Thoracic aorta (tissue), 2 donors: ENCODE measurements at regions not wholly inside any gene's neighbourhood (a gene's known extent, or its start where the extent isn't known, plus 50 kb on each side); places are given as distances from the start of the nearest gene placed in this dataset.

Experiments
- ATAC-seq: fragments of 150-250 bp; one replicate; pipeline ENCODE4 v1.8.0; 2017; ENCODE audit warnings: low read depth; ENCODE audit not compliant: insufficient number of reproducible peaks, low FRiP score
- DNase-seq: peaks from one replicate; pipeline ENCODE4 v3.0.0-alpha.2; 2020; ENCODE audit warnings: low spot score
- H3K27ac ChIP-seq, 2 donors: fragments of 200-600 bp; sonication (generic); 1 replicate in 1 of 2; 2 replicates in 1 of 2; pipeline ENCODE4 v1.5.1; 2016; ENCODE audit warnings: mild to moderate bottlenecking in 2 of 2, moderate library complexity in 2 of 2
- H3K27me3 ChIP-seq: fragments of 200-600 bp; sonication (generic); replicated peaks from 2 replicates; pipeline ENCODE4 v1.6.0; 2016; ENCODE audit warnings: mild to moderate bottlenecking; ENCODE audit not compliant: insufficient read depth
- H3K36me3 ChIP-seq: fragments of 200-600 bp; sonication (generic); one replicate; pipeline ENCODE4 v1.5.1; 2016
- H3K4me1 ChIP-seq, 2 donors: fragments of 200-600 bp; sonication (generic); 1 replicate in 1 of 2; 2 replicates in 1 of 2; pipeline versions ENCODE4 v1.5.1 to v1.6.0; 2016; ENCODE audit warnings: low read depth in 2 of 2, mild to moderate bottlenecking in 1 of 2; ENCODE audit not compliant: control insufficient read depth in 1 of 2
- H3K4me3 ChIP-seq: fragments of 200-600 bp; sonication (generic); 2 replicates; pipeline ENCODE4 v1.5.1; 2016; ENCODE audit warnings: mild to moderate bottlenecking
- H3K9me3 ChIP-seq: fragments of 200-600 bp; sonication (generic); 2 replicates; pipeline ENCODE4 v1.5.1; 2016
- CTCF ChIP-seq: fragments of 200-600 bp; sonication (generic); IDR thresholded peaks from one replicate; pipeline ENCODE4 v1.5.1; 2019; ENCODE audit warnings: antibody characterized with exemption

DNA sequence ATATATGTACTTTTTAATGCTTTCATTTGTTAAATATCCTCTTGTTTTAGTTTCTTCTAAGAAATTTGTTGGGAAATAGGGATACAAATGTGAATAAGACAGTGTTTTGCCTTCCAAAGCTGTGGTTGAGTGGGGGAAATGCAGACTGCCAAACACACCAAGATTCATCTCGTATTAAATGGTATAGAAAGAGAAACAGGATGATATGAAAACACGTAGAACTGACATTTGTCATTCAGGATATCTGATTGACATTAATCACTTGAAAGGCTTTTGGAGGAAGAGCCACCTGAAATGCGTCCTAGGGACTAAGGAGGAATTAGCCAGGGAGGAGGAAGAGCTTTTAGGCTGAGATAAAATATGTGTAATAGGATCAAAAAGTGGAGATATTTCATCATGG, 287.4 kb upstream of the SEMA3C start:
- Histone ChIP-seq H3K27ac (no peak overlapping the region), H3K4me3 (no peak overlapping the region), H3K4me1 (peaks cover 4 to 15% of the 10 kb centered on the region in 2 donors), H3K9me3 (no peaks in the 10 kb centered on the region), H3K36me3 (no peaks in the 10 kb centered on the region), H3K27me3 (no peaks in the 10 kb centered on the region)
- no peak for TF ChIP-seq CTCF
- DNase-seq (no peak), ATAC-seq (no peak)

GRCh38 chr7:81201188-81201587, 282.3 kb upstream of the SEMA3C start:
- Histone ChIP-seq H3K4me3 (no peak overlapping the region), H3K9me3 (no peaks in the 10 kb centered on the region), H3K27ac (no peak overlapping the region), H3K27me3 (no peaks in the 10 kb centered on the region), H3K4me1 (no peaks in the 10 kb centered on the region), H3K36me3 (no peaks in the 10 kb centered on the region)
- ATAC-seq = no peak
- no peak for DNase-seq
- no peak for TF ChIP-seq CTCF

DNA sequence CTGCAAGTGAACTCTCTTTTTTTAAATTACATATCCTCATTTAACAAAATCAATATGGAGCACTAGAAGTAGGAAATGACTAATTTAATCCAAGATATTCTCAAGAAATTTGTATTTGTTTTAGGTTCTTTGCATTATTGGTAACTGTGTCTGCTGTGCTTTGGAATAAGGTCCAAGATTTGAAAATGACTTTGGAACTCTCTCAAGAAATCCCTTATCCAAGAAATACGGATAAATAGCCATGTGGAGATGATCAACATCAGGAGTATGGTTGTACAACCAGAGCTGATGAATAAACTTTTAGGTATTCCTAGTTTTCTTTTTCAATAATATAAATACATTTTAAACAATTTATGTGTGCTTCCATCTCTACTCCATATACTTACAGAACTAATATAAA, 279.9 kb upstream of the SEMA3C start:
- no peak for DNase-seq
- TF ChIP-seq CTCF = no peak
- Histone ChIP-seq H3K27ac (no peak overlapping the region), H3K27me3 (no peaks in the 10 kb centered on the region), H3K36me3 (no peaks in the 10 kb centered on the region), H3K9me3 (no peaks in the 10 kb centered on the region), H3K4me1 (no peaks in the 10 kb centered on the region), H3K4me3 (no peak overlapping the region)
- ATAC-seq = no peak

DNA sequence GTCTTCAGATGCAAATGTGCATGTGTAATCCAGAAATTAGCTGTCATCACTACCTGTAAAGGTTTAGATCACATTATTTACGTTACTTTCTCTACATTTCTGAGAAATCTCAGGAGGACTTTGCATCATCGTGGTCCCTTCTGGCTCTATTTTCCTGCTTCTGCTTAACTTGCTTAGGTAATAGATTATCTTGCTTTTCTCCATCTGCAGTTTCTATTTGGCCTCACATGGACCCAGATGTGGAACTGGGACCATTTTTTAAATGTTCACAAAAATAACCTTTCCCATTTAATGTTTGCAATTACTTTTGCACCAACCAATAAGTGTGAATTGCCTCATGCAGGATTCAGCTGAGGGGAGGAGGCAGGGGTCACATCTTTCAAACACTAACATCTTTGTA, 278.4 kb upstream of the SEMA3C start:
- TF ChIP-seq CTCF = no peak
- no peak for DNase-seq

DNA sequence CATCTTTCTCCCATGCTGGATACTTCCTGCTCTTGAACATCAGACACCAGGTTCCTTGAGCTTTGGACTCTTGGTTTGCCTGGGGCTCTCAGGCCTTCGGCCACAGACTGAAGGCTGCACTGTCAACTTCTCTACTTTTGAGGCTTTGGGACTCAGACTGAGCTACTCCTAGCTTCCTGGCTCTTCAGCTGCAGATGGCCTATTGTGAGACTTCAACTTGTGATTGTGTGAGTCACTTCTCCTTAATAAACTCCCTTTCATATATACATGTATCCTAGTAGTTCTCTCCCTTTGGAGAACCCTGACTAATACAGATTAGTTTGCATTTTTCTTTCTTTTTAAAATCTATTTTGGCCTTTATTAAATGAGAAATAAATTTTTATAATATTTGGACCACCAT, 276.2 kb upstream of the SEMA3C start:
- Histone ChIP-seq H3K27me3 (no peaks in the 10 kb centered on the region), H3K27ac (no peak overlapping the region), H3K4me3 (no peak overlapping the region), H3K36me3 (no peaks in the 10 kb centered on the region), H3K9me3 (no peaks in the 10 kb centered on the region), H3K4me1 (peaks cover 0 to 18% of the 10 kb centered on the region in 2 donors)
- TF ChIP-seq CTCF = no peak
- ATAC-seq = no peak
- no peak for DNase-seq

More for the DNA sequence above, 278.4 kb upstream of the SEMA3C start:
- Histone ChIP-seq H3K27me3 (no peaks in the 10 kb centered on the region), H3K27ac (no peak overlapping the region), H3K4me3 (no peak overlapping the region), H3K9me3 (no peaks in the 10 kb centered on the region), H3K36me3 (no peaks in the 10 kb centered on the region), H3K4me1 (no peaks in the 10 kb centered on the region)
- no peak for ATAC-seq
